ENCODE measurements at regions not wholly inside any gene's neighbourhood (a gene's known extent, or its start where the extent isn't known, plus 50 kb on each side); places are given as distances from the start of the nearest gene placed in this dataset.

- Mint-ChIP-seq H3K27ac (no peak overlapping the region), H3K27me3 (no peaks in the 10 kb centered on the region), H3K4me1 (no peaks in the 10 kb centered on the region), H3K4me3 (no peak overlapping the region), H3K9me3 (no peaks in the 10 kb centered on the region), H3K36me3 (ENCODE audit: low read depth) (no peaks in the 10 kb centered on the region)
- DNase-seq: no peak
- intact Hi-C loops (cut with micrococcal nuclease): no loop called here
- TF ChIP-seq, protein P1, sequence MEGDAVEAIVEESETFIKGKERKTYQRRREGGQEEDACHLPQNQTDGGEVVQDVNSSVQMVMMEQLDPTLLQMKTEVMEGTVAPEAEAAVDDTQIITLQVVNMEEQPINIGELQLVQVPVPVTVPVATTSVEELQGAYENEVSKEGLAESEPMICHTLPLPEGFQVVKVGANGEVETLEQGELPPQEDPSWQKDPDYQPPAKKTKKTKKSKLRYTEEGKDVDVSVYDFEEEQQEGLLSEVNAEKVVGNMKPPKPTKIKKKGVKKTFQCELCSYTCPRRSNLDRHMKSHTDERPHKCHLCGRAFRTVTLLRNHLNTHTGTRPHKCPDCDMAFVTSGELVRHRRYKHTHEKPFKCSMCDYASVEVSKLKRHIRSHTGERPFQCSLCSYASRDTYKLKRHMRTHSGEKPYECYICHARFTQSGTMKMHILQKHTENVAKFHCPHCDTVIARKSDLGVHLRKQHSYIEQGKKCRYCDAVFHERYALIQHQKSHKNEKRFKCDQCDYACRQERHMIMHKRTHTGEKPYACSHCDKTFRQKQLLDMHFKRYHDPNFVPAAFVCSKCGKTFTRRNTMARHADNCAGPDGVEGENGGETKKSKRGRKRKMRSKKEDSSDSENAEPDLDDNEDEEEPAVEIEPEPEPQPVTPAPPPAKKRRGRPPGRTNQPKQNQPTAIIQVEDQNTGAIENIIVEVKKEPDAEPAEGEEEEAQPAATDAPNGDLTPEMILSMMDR (IDR thresholded peaks at IDR 0.05): no peak
- no peak for ATAC-seq (ENCODE audit: low read depth)
- POLR2A ChIA-PET: no interaction called here
- CTCF ChIA-PET: interaction anchor here (0.7 to 1.2 kb wide), 5 partner anchors 18 to 1233 kb away, joined by 3 to 9 read pairs (median 4); no protein-coding TSS in a partner anchor
Measured at GRCh38 chr2:133780099-133780996, 212.1 kb upstream of the NCKAP5 start.

DNA sequence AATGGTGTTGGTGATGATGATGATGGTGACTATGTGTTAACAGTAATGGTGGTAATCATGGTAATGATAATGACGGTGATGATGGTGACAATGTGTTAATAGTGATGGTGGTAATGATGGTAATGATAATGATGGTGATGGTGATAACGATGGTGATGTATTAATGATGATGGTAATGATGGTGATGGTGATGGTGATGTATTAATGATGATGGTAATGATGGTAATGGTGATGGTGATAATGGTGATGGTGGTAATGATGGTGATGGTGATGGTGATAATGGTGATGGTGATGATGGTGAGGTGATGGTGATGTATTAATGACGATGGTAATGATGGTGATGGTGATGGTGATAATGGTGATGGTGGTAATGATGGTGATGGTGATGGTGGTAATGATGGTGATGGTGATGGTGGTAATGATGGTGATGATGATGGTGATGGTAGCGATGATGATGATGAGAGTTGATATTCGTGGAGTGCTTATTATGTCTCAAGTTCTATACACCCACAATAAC is 212.8 kb upstream of the NCKAP5 start:
- H3K4me3 Mint-ChIP-seq: no peak overlapping the region
- H3K27me3 Mint-ChIP-seq: no peaks in the 10 kb centered on the region
- no peaks in the 10 kb centered on the region for H3K9me3 Mint-ChIP-seq
- intact Hi-C loops (cut with micrococcal nuclease): no loop called here
- DNase-seq (no peak), ATAC-seq (ENCODE audit: low read depth) (no peak)
- TF ChIP-seq, protein P1 (IDR thresholded peaks at IDR 0.05): no peak
- POLR2A ChIA-PET: no interaction called here
- no peaks in the 10 kb centered on the region for H3K4me1 Mint-ChIP-seq
- H3K27ac Mint-ChIP-seq: no peak overlapping the region
- no peaks in the 10 kb centered on the region for H3K36me3 Mint-ChIP-seq (ENCODE audit: low read depth)
- CTCF ChIA-PET: no interaction called here

- ChIA-PET POLR2A (no interaction called here), CTCF (no interaction called here)
- H3K4me3 Mint-ChIP-seq: no peak overlapping the region
- H3K36me3 Mint-ChIP-seq (ENCODE audit: low read depth): no peaks in the 10 kb centered on the region
- H3K27ac Mint-ChIP-seq: no peak overlapping the region
- intact Hi-C loops (cut with micrococcal nuclease): no loop called here
- DNase-seq (no peak), ATAC-seq (ENCODE audit: low read depth) (no peak)
- H3K27me3 Mint-ChIP-seq: peaks cover 10% of the 10 kb centered on the region
- H3K4me1 Mint-ChIP-seq: no peaks in the 10 kb centered on the region
- TF ChIP-seq, protein P1 (IDR thresholded peaks at IDR 0.05): no peak
- no peaks in the 10 kb centered on the region for H3K9me3 Mint-ChIP-seq
Measured at GRCh38 chr2:133787207-133787606, 218.9 kb upstream of the NCKAP5 start.

DNA sequence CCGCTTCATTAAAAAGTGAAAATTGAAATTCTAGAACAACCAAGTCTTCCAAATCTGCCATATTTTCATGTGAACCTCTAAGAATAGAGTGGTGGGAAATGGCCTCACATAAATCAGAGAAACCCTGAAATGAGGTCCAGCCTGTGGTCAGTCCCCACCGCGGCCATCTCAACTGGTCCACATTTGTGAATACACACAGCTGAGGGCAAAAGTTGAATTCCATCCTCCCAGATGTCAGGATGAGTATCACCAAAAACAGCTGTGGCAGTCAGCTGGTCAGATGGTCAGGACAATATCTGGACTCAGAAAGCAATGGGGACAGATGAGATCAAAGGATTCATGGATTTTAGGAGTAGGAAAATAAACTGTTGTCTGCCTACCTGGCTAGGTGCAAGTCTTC is 219.4 kb upstream of the NCKAP5 start:
- H3K4me1 Mint-ChIP-seq: no peaks in the 10 kb centered on the region

GRCh38 chr2:133788386-133788785 is 220.1 kb upstream of the NCKAP5 start:
- H3K9me3 Mint-ChIP-seq: peaks cover 4% of the 10 kb centered on the region
- TF ChIP-seq, protein P1 (IDR thresholded peaks at IDR 0.05): no peak
- POLR2A ChIA-PET: no interaction called here
- no peak overlapping the region for H3K27ac Mint-ChIP-seq
- ATAC-seq (ENCODE audit: low read depth) (no peak), DNase-seq (no peak)
- no peak overlapping the region for H3K4me3 Mint-ChIP-seq
- no peaks in the 10 kb centered on the region for H3K36me3 Mint-ChIP-seq (ENCODE audit: low read depth)
- H3K4me1 Mint-ChIP-seq: no peaks in the 10 kb centered on the region
- peaks cover 10% of the 10 kb centered on the region for H3K27me3 Mint-ChIP-seq
- CTCF ChIA-PET: no interaction called here
- intact Hi-C loops (cut with micrococcal nuclease): no loop called here

More for the DNA sequence above, 219.4 kb upstream of the NCKAP5 start:
- Mint-ChIP-seq H3K4me3 (no peak overlapping the region), H3K9me3 (no peaks in the 10 kb centered on the region), H3K27ac (no peak overlapping the region), H3K36me3 (ENCODE audit: low read depth) (no peaks in the 10 kb centered on the region), H3K27me3 (peaks cover 10% of the 10 kb centered on the region)
- ChIA-PET POLR2A (no interaction called here), CTCF (no interaction called here)
- TF ChIP-seq, protein P1 (IDR thresholded peaks at IDR 0.05): no peak
- no peak for DNase-seq
- intact Hi-C loops (cut with micrococcal nuclease): no loop called here
- ATAC-seq (ENCODE audit: low read depth): no peak

All from activated B cell treated with CpG ODN at 0.5 μM for 24 hours (primary cell).